Middle frontal gyrus (tissue), 1 donor: ENCODE measurements at regions not wholly inside any gene's neighbourhood (a gene's known extent, or its start where the extent isn't known, plus 50 kb on each side); places are given as distances from the start of the nearest gene placed in this dataset.
"Not testable (repeated sequence)": the region's sequence is repeated elsewhere in the genome, so short reads cannot be mapped to it uniquely, and the experiment has no call there.

Experiments
- DNase-seq: peaks from one replicate; pipeline ENCODE4 v3.0.0-alpha.2; 2015; ENCODE audit warnings: low spot score; ENCODE audit errors: extremely low spot score

DNA sequence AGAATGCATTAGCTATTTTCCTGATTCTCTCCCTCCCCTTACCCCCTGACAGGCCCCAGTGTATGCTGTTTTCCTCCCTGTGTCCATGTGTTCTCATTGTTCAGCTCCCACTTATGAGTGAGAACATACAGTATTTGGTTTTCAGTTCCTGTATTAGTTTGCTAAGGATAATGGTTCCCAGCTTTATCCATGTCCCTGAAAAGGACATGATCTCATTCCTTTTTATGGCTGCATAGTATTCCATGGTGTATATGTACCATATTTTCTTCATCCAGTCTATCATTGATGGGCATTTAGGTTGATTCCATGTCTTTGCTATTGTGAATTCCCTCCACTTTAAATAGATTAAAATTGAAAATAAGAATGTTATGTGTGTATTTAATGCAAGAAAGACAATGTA is 89.9 kb upstream of the CREB1 start:
- not testable (repeated sequence) for DNase-seq

DNA sequence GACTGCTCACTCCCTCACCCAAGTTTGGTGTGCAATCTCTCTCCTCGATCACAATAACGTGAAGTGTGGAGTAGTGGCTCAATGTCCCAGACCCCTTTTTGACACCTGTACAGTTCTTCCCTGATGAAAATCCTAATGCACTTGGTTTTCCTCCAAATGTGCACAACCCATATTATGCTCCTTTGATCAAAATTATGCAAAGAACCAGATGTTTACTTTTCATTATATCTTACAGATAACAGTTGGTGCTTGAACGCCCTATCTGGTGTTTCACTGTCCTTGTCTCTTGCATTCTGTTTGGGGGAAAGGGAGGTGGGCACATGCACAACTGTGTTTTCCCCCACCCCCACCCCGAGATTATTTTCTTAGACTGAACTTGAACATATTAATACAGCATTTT is 85.0 kb upstream of the CREB1 start:
- DNase-seq: no peak

DNA sequence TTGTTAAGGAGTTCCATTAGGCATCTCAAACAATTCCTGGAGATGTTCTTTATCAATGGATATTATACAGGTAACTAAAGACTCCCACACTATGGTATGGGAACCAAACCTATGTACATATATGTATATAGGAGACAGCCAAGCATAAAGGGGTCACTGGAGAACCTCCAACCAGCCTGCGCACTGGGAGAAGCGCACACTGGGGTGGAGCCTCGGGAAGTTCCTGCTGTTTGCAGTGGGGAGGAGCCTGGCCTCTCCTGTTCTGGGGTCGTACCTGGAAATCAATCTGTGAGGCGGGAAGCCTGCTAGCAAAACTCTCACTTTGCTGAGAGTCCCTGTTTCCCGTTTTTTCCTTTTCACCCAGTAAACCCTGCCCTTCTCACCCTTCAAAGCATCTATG is 83.1 kb upstream of the CREB1 start:
- DNase-seq: no peak

DNA sequence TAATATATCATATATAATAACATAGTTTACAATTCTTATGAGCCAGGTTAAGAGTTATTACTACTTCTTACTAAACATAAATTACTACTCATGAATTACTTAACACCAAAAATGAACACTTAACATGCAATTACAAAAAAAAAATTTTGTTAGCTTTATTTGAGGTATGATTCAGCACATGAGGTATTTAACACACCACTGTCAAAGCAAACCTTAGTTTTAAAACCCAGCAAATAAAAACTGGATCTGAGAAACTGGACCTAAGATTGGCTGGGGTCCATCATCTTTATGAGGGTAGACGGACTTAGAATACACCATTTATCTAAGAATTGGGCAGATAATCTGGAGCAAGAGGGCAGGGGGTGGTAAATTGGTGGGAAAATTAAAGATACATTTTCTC is 81.8 kb upstream of the CREB1 start:
- no peak for DNase-seq

DNA sequence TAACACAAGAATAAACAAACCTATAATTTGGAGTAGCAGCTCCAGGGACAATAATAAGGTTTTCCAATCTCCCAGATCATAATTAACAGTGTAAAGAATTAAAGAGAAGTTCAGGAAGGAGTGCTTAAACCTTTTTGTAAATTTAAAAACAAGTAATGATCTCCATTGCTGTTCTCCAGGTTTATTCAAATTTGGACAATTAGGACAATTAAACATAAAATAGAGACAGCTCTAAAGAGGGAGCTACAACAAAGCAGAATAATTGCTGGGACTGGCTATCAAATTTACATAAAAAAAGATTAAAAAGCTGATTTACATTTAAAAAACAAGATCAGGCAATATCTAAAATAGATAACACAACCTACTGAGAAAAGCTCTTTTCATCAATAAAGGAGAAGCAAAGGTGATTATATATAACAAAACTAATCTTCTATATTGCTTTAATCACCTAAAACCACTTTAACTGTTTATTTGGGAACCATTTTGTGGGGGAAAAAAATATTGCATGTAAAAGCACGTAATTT is 80.1 kb upstream of the CREB1 start:
- DNase-seq: no peak

DNA sequence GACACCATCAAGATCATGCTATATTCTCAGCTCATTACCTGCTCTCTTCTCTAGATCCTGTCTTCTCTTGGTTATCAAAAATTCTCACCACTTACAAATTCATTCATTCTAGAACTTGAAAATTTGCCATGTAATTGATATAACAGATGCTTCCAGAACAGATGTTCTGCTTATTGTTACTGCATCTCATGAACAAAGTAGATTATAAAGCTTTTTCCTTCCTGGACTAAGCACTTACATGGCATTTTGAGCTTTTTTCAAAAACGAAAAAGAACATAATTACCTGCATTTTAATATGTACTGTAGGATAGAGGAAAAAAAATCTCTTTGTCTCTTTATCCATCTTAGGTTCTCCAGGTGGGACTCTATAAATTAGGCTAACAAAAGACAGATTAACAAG is 79.6 kb upstream of the CREB1 start:
- DNase-seq: no peak

DNA sequence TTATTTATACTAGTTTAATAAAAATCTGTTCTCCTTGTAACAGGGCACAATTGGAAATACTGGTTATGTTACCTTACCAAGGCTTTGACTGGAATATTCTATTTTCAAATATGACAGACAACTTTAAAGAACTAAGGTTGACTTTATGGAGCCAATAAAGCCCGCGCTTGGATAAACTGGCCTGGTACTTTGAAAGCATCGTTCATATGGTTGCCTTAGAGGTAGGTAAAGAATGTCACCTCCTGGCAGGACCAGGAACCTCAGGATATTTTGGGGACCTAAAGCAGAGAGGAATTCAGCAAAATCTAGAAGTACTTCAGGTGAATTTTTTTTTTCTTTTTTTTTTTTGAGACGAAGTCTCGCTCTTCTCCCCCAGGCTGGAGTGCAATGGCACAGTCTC is 71.2 kb upstream of the CREB1 start:
- no peak for DNase-seq

DNA sequence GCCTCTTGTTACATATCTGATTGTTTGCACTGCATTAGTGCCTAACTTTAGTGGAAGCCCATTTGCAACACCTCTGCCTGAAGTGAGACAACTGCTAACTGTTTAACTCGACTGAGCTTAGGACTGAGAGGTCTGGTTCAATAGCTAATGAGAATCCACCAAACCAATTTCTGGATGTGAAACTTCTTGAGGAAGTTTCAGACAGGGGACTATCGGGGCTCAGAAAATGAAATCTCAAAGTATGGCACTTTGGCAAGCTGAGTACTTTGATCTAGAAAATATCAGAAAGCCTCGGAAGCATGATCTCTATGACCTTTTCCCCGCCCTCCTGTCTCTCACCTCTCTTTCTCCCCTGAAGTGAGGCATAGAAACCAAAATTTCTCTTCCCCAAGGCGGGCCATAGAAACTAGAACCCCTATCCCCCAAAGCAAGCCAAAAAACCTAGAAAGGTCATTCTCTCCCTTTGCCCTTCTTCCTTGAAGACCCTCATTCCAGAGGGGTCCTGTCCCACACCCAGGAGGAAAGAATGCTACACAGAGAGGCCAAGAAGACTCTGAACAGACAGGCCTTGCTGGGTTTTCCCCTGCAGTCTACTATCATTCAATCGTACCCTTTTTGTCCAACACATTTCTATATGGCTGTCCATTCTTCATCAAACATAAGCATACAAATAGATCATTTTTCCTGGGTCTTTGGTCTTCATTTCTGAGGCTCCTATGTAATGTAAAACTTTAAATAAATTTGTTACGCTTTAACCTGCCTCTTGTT is 69.6 kb upstream of the CREB1 start:
- DNase-seq: no peak

DNA sequence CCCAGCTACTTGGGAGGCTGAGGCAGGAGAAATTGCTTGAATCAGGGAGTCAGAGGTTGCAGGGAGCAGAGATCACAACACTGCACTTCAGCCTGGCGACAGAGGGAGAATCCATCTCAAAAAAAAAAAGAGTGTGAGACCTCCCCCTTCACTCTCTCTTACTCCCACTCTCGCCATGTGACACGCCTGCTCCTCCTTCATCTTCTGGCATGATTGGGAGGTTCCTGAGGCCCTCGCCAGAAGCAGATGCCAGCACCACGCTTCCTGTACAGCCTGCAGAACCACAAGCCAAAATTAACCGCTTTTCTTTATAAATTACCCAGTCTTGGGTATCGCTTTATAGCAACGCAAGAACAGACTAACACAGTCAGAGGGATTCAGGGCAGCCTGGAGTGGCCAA is 66.3 kb upstream of the CREB1 start:
- DNase-seq: peak; percentile 28

DNA sequence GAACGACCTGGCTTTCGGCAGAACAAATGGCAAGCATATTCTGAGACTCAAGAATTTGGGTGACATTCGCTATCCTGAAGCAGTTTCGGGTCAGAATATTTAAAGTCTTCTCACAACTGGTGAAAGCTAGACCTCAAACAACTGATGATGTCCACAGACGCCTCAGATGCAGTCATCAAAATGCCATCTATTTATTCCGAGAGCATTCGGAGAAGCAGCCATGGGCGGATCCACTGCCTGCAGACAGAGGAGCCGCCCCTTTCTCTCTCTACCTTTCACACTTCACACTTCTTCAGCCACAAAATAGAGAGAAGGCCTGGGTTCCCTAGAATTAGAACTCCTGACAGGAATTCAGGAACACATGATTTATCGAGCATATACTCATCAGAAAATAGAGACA is 65.8 kb upstream of the CREB1 start:
- no peak for DNase-seq

DNA sequence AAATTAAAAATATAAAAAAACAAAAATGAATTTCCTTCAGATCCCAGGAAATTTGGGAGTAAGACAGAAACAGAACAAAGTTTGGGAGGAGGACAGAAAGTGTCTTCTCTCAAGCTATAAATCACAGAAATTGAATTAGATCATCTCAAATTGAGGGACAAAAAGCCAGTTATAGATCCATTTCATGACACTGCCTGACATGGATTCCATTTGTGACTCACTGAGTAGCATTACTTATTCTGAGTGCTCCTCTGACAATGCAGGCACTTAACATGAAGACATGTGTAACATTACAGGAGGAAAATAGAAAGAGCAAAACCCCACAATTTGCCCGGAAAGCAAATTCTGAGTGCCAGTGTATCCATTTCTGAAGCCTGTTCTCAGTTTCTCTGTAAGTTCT is 63.9 kb upstream of the CREB1 start:
- no peak for DNase-seq

DNA sequence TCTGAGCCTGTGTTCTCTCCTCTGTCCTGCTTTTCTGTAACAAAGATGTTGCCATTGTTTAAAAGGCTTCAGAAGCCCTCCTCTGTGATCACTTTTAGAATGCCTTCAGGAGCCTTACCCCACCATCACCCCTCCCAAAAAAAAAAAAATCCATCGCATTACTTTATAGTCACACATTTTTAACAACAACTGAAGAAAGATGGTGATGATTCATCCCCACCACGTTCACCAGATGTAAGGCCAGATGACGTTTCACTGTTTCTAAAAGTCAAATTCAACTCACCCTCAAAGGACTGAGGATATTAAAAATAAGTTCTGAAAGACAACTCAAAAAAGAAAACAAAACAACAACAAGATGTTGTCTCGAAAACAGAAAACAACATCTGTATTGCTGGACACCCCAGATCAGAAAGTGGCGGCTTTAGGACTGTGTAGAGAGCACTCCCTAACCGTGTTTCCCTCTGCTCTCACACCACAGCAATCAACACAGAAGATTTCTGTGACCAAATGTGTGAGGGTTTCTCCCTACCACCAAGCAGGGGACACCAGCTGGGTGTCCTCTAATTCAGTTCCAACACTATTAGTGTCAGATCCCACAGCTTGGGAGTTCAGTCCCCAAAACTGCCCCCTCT is 61.9 kb upstream of the CREB1 start:
- no peak for DNase-seq

DNA sequence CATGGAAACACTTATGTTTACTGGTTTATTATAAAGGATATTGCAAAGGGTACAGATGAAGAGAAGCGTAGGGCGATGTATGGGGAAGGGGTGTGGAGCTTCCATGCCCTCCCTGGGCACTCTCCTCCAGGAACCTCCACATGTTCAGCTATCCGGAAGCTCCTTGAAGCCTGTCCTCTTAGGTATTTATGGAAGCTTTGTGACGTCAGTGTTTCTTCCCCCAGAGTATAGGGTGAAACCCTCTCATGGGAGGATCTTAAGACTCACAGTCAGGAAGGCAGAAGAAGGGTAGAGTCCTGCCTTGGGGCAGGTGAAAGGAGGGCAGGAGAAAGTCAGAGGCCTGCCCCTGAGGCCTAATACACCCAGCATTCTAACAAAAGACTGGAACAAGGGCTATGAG is 61.3 kb upstream of the CREB1 start:
- no peak for DNase-seq

DNA sequence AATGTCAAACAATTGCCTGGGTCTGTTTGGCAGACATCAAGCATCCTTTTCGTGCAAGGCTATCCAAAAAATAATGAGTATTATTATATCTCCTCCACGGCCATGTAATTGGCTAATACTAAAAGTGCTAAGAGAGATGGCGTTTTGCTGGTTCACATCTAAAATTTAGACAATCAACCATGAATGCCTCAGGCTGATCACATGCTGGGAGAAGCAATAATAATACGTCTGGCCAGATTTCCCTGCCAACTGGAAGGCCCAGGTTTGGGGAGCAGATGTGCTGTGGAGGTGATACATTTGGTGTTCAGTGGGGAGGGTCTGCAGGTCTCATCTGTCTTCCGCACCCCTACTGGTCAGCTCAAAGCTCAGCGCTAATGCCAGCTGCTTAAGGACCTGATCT is 60.3 kb upstream of the CREB1 start:
- no peak for DNase-seq

DNA sequence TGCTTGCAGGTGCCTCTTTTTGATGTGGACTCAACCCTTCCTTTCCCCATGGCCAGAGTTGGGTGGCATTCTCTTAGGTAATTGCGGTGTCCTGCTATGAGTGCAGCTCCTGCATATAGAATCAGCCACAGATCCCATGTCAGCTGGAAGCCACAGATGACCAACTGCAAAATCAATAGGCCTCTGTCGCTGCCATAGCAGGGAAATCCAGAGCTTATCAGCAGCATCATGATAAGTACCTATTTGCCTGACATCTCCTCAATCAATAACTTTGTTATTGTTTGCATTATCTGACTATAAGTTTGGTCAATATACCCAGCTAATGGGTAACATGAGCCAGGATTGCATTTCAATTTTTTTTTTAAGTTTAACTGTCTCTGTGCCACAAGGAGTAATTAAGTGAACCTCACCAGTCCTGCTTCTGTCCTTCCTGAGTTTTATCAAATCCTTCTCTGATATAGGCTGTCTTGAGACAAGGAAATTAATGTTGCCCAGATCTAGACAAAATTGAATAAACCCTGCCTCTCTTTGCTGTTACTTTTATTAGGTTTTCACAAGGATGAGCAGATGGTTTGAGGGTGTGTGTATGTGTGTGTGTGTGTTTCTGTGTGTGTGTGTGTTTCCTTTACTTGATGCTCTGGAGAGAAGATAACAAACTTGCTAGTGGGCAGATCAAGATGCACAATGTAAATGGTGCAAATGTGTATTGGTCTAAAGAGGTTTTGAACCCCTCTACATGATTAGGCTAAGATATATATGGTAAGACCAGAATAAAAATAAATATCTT is 59.6 kb upstream of the CREB1 start:
- no peak for DNase-seq

DNA sequence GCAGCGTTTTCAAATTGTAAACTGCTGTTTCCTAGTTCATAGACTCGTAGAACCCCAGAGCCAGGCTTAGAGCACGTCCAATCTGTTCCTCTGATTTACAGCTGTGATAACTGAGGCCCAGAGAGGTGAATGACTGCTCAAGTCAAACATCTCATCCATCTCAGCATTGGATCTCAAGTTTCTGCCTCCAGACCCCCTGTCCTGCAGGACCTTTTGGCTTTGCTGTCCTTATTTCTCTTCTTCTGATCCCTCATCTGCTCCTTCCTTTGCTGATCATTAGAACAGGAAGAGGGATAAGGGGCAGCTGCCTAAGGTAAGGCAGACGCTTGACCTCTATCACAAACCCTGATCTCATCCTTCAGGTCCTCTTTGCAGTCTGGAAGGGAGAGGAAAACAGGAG is 58.5 kb upstream of the CREB1 start:
- no peak for DNase-seq

DNA sequence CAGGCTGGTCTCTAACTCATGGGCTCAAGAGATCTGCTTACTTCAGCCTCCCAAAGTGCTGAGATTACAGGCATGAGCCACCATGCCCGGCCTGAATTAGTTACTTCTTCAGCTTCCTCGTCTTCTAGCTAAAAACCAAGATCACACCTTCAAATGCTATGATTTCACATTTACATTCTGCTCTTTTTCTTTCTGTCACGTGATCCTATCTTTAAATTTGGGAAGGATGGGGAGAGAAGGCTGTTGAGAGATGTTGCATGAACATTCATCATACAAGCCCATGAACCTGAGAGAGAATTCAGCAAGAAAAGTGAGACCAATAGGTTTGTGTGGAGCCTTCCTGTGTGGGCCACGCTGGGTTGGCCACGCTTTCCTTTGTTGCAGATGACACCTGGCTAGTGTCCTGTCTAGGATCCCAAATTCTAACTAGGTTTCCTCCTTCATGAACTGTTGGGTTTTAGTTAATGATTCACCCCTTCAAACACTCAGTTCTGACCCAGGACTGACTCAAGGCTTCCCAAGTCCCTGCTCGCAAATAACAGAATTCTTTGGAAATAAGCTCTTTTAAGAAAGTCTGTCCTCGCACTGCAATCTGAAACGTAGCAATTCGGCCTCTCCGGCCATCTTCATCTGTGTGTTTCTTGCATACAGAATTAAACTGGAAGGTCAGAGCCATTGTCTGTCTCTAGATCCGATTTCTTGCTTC is 57.3 kb upstream of the CREB1 start:
- DNase-seq: no peak

DNA sequence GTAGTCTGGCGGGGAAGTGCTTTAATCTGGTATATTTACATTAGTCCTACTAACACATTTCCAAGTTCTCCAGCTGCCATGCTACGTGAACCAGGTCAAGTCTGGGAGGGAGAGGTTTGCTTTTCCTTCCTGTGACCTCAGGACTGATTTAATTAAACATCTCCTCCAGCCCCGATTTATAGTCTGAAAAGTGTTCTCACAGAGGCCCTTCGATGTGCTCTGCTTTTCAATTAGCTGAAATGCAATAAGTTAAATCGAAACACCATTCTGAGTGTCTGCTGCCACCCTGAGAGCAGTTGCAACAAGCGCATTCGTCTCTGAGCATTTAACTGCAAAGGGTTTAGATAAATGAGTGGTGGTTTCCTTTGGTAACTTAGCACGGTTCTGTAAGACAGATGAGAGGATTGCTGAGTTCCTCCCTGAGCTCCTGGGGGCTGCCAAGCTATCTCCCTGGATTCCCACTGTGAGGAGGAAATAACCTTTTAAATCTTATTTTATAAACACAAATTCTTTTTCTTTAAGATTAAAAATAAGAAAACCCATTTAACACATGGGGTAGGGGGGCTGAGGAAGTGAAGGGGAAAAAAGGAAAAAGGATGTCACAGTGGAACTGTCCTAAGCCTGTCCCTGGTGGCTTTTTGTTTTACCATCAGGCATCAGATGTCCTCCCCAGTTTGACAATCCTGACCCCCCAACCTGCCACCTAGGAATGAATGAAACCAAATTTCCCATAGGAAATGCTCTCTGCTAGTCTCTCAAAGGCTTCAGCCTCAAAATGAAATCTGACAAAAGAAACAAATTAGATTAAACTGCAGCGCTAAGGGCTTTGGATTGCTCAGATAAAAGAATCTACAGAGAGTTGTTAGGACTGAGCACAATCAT is 56.5 kb upstream of the CREB1 start:
- peak; percentile 61 for DNase-seq

DNA sequence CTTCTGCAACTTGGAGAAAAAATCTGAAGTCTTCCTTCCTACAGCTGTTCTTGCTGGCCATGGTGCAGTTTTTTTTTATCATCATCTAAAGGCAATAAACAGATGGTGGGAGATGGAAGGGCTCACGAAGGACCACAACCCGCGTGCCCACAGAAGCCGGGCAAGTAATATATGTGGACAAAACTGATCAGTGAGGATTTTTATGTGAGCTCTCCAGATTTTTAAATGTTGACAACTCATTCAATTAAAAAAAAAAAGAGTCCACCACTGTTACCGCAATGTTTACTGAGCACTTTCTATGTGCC is 55.9 kb upstream of the CREB1 start:
- DNase-seq: no peak

DNA sequence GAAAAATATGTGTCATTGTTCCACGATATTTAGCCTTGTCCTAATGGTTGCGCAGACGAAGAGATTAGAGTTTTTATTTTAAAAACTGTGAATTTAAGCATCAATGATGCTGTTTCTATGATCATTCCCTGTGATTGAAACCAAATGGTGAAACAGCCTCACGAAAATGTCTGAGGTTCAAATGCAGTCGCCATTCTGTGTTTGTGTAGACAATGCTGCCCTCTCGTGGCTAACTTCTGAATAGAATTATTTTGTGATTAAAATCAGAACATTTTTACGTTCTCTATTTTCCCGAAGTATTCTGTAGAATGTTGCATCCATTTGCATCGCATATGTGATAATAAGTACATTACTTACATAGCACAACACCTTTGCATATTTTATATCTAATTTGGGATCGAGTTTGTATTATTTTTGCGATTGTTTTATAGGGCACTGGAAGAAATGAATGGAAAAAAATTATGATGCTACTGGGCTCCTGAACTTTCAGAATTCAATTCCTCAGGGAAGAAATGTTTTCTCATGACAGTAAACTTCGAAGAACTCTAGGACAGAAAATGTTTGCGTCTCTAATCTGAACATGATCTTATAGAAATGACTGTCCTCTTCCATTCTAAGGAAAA is 54.8 kb upstream of the CREB1 start:
- DNase-seq: peak; percentile 66
